ENCODE measurements at regions not wholly inside any gene's neighbourhood (a gene's known extent, or its start where the extent isn't known, plus 50 kb on each side); places are given as distances from the start of the nearest gene placed in this dataset.
A peak's percentile ranks its signal among the peaks of the same experiment; 100 is the strongest.

DNA sequence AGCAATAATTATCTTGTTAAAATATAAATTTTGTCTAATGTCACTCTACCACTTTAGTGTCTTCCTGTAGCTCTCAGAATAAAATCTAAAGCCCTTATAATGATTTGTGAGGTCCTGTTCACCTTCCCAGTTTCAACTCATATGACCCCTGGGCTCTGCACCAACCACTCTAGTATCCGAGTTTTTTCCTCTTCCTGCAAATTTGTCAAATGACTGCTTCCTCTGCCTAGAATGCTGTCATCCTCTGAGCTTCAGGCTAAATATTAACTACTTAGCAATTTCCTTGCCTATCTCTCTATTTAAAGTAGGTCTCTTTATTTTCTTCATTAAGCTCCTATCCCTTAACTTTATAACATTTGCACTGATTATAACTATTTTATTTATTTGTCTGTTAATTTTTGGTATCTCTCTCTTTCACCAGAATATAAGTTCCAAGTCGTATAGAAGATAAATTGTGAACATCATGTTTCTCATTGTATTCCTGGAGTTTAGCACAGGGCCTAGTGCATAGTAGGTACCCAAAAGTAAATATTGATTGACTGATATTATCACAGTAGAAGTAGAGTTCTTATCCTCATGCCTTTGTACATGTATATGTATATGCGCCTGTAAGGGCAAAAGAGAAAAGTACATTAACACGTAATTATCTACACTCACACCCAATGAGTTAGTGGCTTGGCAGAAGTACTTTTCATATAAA, 196.0 kb downstream of the BCAT1 start (continued):
- TF ChIP-seq ARID4A (CRISPR knock-in tag; IDR thresholded peaks at IDR 0.05; ENCODE audit: borderline replicate concordance), result no peak
- TF ChIP-seq, protein P1, sequence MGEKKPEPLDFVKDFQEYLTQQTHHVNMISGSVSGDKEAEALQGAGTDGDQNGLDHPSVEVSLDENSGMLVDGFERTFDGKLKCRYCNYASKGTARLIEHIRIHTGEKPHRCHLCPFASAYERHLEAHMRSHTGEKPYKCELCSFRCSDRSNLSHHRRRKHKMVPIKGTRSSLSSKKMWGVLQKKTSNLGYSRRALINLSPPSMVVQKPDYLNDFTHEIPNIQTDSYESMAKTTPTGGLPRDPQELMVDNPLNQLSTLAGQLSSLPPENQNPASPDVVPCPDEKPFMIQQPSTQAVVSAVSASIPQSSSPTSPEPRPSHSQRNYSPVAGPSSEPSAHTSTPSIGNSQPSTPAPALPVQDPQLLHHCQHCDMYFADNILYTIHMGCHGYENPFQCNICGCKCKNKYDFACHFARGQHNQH (CRISPR knock-in tag; IDR thresholded peaks at IDR 0.05), result no peak
- TF ChIP-seq ZMYM4 (CRISPR knock-in tag; IDR thresholded peaks at IDR 0.05), result peak; percentile 36; the same call in 1 of the 2 replicates
- TF ChIP-seq, protein P2, sequence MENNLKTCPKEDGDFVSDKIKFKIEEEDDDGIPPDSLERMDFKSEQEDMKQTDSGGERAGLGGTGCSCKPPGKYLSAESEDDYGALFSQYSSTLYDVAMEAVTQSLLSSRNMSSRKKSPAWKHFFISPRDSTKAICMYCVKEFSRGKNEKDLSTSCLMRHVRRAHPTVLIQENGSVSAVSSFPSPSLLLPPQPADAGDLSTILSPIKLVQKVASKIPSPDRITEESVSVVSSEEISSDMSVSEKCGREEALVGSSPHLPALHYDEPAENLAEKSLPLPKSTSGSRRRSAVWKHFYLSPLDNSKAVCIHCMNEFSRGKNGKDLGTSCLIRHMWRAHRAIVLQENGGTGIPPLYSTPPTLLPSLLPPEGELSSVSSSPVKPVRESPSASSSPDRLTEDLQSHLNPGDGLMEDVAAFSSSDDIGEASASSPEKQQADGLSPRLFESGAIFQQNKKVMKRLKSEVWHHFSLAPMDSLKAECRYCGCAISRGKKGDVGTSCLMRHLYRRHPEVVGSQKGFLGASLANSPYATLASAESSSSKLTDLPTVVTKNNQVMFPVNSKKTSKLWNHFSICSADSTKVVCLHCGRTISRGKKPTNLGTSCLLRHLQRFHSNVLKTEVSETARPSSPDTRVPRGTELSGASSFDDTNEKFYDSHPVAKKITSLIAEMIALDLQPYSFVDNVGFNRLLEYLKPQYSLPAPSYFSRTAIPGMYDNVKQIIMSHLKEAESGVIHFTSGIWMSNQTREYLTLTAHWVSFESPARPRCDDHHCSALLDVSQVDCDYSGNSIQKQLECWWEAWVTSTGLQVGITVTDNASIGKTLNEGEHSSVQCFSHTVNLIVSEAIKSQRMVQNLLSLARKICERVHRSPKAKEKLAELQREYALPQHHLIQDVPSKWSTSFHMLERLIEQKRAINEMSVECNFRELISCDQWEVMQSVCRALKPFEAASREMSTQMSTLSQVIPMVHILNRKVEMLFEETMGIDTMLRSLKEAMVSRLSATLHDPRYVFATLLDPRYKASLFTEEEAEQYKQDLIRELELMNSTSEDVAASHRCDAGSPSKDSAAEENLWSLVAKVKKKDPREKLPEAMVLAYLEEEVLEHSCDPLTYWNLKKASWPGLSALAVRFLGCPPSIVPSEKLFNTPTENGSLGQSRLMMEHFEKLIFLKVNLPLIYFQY (CRISPR knock-in tag; IDR thresholded peaks at IDR 0.05; ENCODE audit: borderline replicate concordance), result no peak
- no peak for TF ChIP-seq EHMT2 (IDR thresholded peaks at IDR 0.05; ENCODE audit: borderline replicate concordance, low read depth, low read length)
- no peak for TF ChIP-seq BRD4 (CRISPR knock-in tag; IDR thresholded peaks at IDR 0.05)
- no peak for TF ChIP-seq NAIF1 (CRISPR knock-in tag; IDR thresholded peaks at IDR 0.05; ENCODE audit: borderline replicate concordance)
- no peak for TF ChIP-seq GFI1 (CRISPR knock-in tag; IDR thresholded peaks at IDR 0.05; ENCODE audit: borderline replicate concordance)
- TF ChIP-seq RXRB (CRISPR knock-in tag; IDR thresholded peaks at IDR 0.05; ENCODE audit: borderline replicate concordance), result peak; percentile 77; the same call in 1 of the 2 replicates
- TF ChIP-seq NCOA1 (CRISPR knock-in tag; IDR thresholded peaks at IDR 0.05), result no peak
- no peak for TF ChIP-seq FOXP1 (IDR thresholded peaks at IDR 0.05)
- no peak for TF ChIP-seq FOXP1 (CRISPR knock-in tag; IDR thresholded peaks at IDR 0.05)
- TF ChIP-seq HMGA1 (CRISPR knock-in tag; conservative IDR thresholded peaks at IDR 0.05), result no peak
- no peak for TF ChIP-seq ZBTB20 (CRISPR knock-in tag; IDR thresholded peaks at IDR 0.05; ENCODE audit: borderline replicate concordance, low read depth)
- no peak for TF ChIP-seq SP1 (IDR thresholded peaks at IDR 0.05)
- TF ChIP-seq SP1 (CRISPR knock-in tag; IDR thresholded peaks at IDR 0.05), result no peak
- TF ChIP-seq TEAD3 (CRISPR knock-in tag; optimal IDR thresholded peaks at IDR 0.05; ENCODE audit: borderline replicate concordance), result peak; percentile 12
- TF ChIP-seq ZNF335 (CRISPR knock-in tag; IDR thresholded peaks at IDR 0.05), result no peak
- no peak for TF ChIP-seq ZNF24 (IDR thresholded peaks at IDR 0.05)
- no peak for TF ChIP-seq ZFP36L2 (CRISPR knock-in tag; IDR thresholded peaks at IDR 0.05)
- no peak for TF ChIP-seq SP2 (CRISPR knock-in tag; IDR thresholded peaks at IDR 0.05)
- TF ChIP-seq, protein P3, sequence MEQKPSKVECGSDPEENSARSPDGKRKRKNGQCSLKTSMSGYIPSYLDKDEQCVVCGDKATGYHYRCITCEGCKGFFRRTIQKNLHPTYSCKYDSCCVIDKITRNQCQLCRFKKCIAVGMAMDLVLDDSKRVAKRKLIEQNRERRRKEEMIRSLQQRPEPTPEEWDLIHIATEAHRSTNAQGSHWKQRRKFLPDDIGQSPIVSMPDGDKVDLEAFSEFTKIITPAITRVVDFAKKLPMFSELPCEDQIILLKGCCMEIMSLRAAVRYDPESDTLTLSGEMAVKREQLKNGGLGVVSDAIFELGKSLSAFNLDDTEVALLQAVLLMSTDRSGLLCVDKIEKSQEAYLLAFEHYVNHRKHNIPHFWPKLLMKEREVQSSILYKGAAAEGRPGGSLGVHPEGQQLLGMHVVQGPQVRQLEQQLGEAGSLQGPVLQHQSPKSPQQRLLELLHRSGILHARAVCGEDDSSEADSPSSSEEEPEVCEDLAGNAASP (CRISPR knock-in tag; IDR thresholded peaks at IDR 0.05; ENCODE audit: borderline replicate concordance), result peak; percentile 93; the same call in 1 of the 2 replicates

Data from HepG2 (cell line).